HG02852 (cell line): ENCODE measurements at regions not wholly inside any gene's neighbourhood (a gene's known extent, or its start where the extent isn't known, plus 50 kb on each side); places are given as distances from the start of the nearest gene placed in this dataset.
"Not testable (repeated sequence)": the region's sequence is repeated elsewhere in the genome, so short reads cannot be mapped to it uniquely, and the experiment has no call there.

Source experiments
- ATAC-seq: cut with Tn5 transposase; IDR thresholded peaks from one replicate; pipeline ENCODE4 v1.9.1; 2021; ENCODE audit warnings: mild to moderate bottlenecking, moderate library complexity; ENCODE audit not compliant: unreplicated experiment

GRCh38 chrX:124234348-124234747, 98.1 kb upstream of the TEX13D start:
- no peak for ATAC-seq

- no peak for ATAC-seq
Observed at GRCh38 chrX:124238268-124238667, 94.2 kb upstream of the TEX13D start.

- no peak for ATAC-seq
Observed at GRCh38 chrX:124239324-124239723, 93.1 kb upstream of the TEX13D start.

GRCh38 chrX:124239911-124240310, 92.5 kb upstream of the TEX13D start:
- peak; percentile 86 for ATAC-seq

GRCh38 chrX:124240422-124240821, 92.0 kb upstream of the TEX13D start:
- ATAC-seq = no peak

GRCh38 chrX:124242131-124242530, 90.3 kb upstream of the TEX13D start:
- no peak for ATAC-seq

GRCh38 chrX:124249345-124249744, 83.1 kb upstream of the TEX13D start:
- ATAC-seq = no peak

- ATAC-seq = no peak
Observed at GRCh38 chrX:124250835-124251437, 81.5 kb upstream of the TEX13D start.

GRCh38 chrX:124254611-124255010, 77.8 kb upstream of the TEX13D start:
- ATAC-seq = no peak

- ATAC-seq = no peak
Observed at GRCh38 chrX:124256216-124256615, 76.2 kb upstream of the TEX13D start.

- no peak for ATAC-seq
Observed at GRCh38 chrX:124256629-124257380, 75.7 kb upstream of the TEX13D start.

GRCh38 chrX:124257924-124258702, 74.3 kb upstream of the TEX13D start:
- ATAC-seq = no peak

GRCh38 chrX:124260845-124261244, 71.6 kb upstream of the TEX13D start:
- ATAC-seq = no peak

GRCh38 chrX:124263743-124264142, 68.7 kb upstream of the TEX13D start:
- no peak for ATAC-seq

GRCh38 chrX:124268099-124268498, 64.4 kb upstream of the TEX13D start:
- ATAC-seq = no peak

- no peak for ATAC-seq
Observed at GRCh38 chrX:124269881-124270280, 62.6 kb upstream of the TEX13D start.

GRCh38 chrX:124271599-124271998, 60.9 kb upstream of the TEX13D start:
- not testable (repeated sequence) for ATAC-seq

GRCh38 chrX:124272370-124272982, 60.0 kb upstream of the TEX13D start:
- no peak for ATAC-seq

- no peak for ATAC-seq
Observed at GRCh38 chrX:124274438-124275181, 57.9 kb upstream of the TEX13D start.

GRCh38 chrX:124275182-124275894, 57.1 kb upstream of the TEX13D start:
- ATAC-seq = no peak
